Kidney (tissue), 13 donors: ENCODE measurements at regions not wholly inside any gene's neighbourhood (a gene's known extent, or its start where the extent isn't known, plus 50 kb on each side); places are given as distances from the start of the nearest gene placed in this dataset.
"Not testable (repeated sequence)": the region's sequence is repeated elsewhere in the genome, so short reads cannot be mapped to it uniquely, and the experiment has no call there.

Experiments
- DNase-seq, 5 donors: peaks; one replicate each; pipeline ENCODE4 v3.0.0-alpha.2; 2013 to 2020
- FAIRE-seq: peaks from 2 replicates; lab custom pipeline; 2012; peaks lifted over from hg19 to GRCh38; lab: Jason Lieb, UNC
- H3K27ac ChIP-seq, 2 donors: one replicate each; pipeline ENCODE4 v1.7.0; 2013; ENCODE audit warnings: low read depth in 2 of 2, low read length in 2 of 2, inconsistent platforms in 1 of 2
- H3K27me3 ChIP-seq: one replicate; pipeline ENCODE4 v1.7.1; 2013; ENCODE audit warnings: low read length, inconsistent platforms; ENCODE audit not compliant: control insufficient read depth, insufficient read depth
- H3K36me3 ChIP-seq, 3 donors: one replicate each; pipeline versions ENCODE4 v1.7.0 to v1.7.1; 2013; ENCODE audit warnings: low read length in 3 of 3, control low read depth in 1 of 3, inconsistent platforms in 1 of 3; ENCODE audit not compliant: insufficient read depth in 3 of 3, control insufficient read depth in 2 of 3
- H3K4me1 ChIP-seq, 3 donors: one replicate each; pipeline versions ENCODE4 v1.7.0 to v1.7.1; 2013; ENCODE audit warnings: low read length in 3 of 3, inconsistent platforms in 1 of 3, low read depth in 1 of 3; ENCODE audit not compliant: control insufficient read depth in 2 of 3, insufficient read depth in 2 of 3
- H3K4me3 ChIP-seq, 3 donors: one replicate each; pipeline versions ENCODE4 v1.7.0 to v1.8.1; 2013; ENCODE audit warnings: low read length in 3 of 3, control low read depth in 1 of 3, inconsistent platforms in 1 of 3
- H3K9ac ChIP-seq, 3 donors: one replicate each; pipeline versions ENCODE4 v1.7.0 to v1.7.1; 2013; ENCODE audit warnings: low read length in 3 of 3, control low read depth in 1 of 3, inconsistent platforms in 1 of 3
- H3K9me3 ChIP-seq, 3 donors: one replicate each; pipeline versions ENCODE4 v1.7.0 to v1.7.1; 2013; ENCODE audit warnings: low read length in 3 of 3, control low read depth in 1 of 3, inconsistent platforms in 1 of 3; ENCODE audit not compliant: control insufficient read depth in 2 of 3, insufficient read depth in 1 of 3
- CTCF ChIP-seq: IDR thresholded peaks from 3 replicates; pipeline ENCODE4 v1.5.1; 2012; ENCODE audit warnings: mild to moderate bottlenecking, moderate library complexity, borderline replicate concordance; ENCODE audit not compliant: insufficient read depth; ENCODE audit errors: extremely low read depth
- intact Hi-C: fragments of 100-400 bp; cut with DNase I; formaldehyde crosslinking; loops from one replicate; pipeline ENCODE4 v1.11.1; 2022
- donor health status: control.
- donor health status: control.
- donor health status: control.
- donor health status: control.
- donor health status: control.
- donor health status: DM: yes; HTN: yes; CAD: no.
- donor health status: Normal renal cell carcinoma (clear cell type).

- FAIRE-seq (no peak), DNase-seq (no peak)
- Histone ChIP-seq H3K27me3 (no peaks in the 10 kb centered on the region), H3K4me1 (no peaks in the 10 kb centered on the region), H3K27ac (no peak overlapping the region), H3K36me3 (no peaks in the 10 kb centered on the region), H3K4me3 (no peak overlapping the region), H3K9ac (no peak overlapping the region), H3K9me3 (peaks cover 0 to 9% (median 0%) of the 10 kb centered on the region in 3 donors)
- TF ChIP-seq CTCF, result no peak
- intact Hi-C loops, result no loop called here
These were observed 65.1 kb upstream of the THBS1 start for GRCh38 chr15:39515765-39516164.

- H3K4me1 ChIP-seq, result no peaks in the 10 kb centered on the region
- no peak for FAIRE-seq
These were observed 63.6 kb upstream of the THBS1 start for GRCh38 chr15:39517122-39517855.

GRCh38 chr15:39523968-39524367 lies 56.9 kb upstream of the THBS1 start:
- H3K4me3 ChIP-seq, H3K36me3 ChIP-seq, H3K9me3 ChIP-seq, intact Hi-C loops, FAIRE-seq, H3K9ac ChIP-seq, H3K27me3 ChIP-seq, DNase-seq, H3K4me1 ChIP-seq, H3K27ac ChIP-seq: not testable (repeated sequence)

More at GRCh38 chr15:39517122-39517855, 63.6 kb upstream of the THBS1 start:
- H3K27ac ChIP-seq, result no peak overlapping the region
- H3K27me3 ChIP-seq, result no peaks in the 10 kb centered on the region
- no peak overlapping the region for H3K4me3 ChIP-seq
- no peaks in the 10 kb centered on the region for H3K36me3 ChIP-seq
- no peak for TF ChIP-seq CTCF
- DNase-seq, result no peak
- H3K9me3 ChIP-seq, result peaks cover 0 to 9% (median 0%) of the 10 kb centered on the region in 3 donors
- H3K9ac ChIP-seq, result no peak overlapping the region
- intact Hi-C loops, result no loop called here

GRCh38 chr15:39529457-39529856 lies 51.4 kb upstream of the THBS1 start:
- Histone ChIP-seq H3K4me1 (no peaks in the 10 kb centered on the region), H3K9ac (no peak overlapping the region), H3K36me3 (no peaks in the 10 kb centered on the region), H3K4me3 (no peak overlapping the region), H3K27me3 (no peaks in the 10 kb centered on the region), H3K27ac (no peak overlapping the region), H3K9me3 (peaks cover 0 to 4% (median 0%) of the 10 kb centered on the region in 3 donors)
- no peak for FAIRE-seq
- DNase-seq, result no peak
- intact Hi-C loops, result no loop called here
- no peak for TF ChIP-seq CTCF
